GM18505 (cell line): ENCODE measurements at regions not wholly inside any gene's neighbourhood (a gene's known extent, or its start where the extent isn't known, plus 50 kb on each side); places are given as distances from the start of the nearest gene placed in this dataset.

Experiments used
- ATAC-seq: cut with Tn5 transposase; IDR thresholded peaks from one replicate; pipeline ENCODE4 v1.9.1; 2021; ENCODE audit not compliant: unreplicated experiment
- POLR2A ChIP-seq: IDR thresholded peaks from 4 replicates; pipeline ENCODE4 v1.6.1; 2011; ENCODE audit warnings: borderline replicate concordance; ENCODE audit not compliant: insufficient read depth, insufficient read length; ENCODE audit errors: extremely low read depth

- no peak for TF ChIP-seq POLR2A
- no peak for ATAC-seq
These were observed 309.4 kb upstream of the MAN1A1 start for GRCh38 chr6:119658917-119659316.

DNA sequence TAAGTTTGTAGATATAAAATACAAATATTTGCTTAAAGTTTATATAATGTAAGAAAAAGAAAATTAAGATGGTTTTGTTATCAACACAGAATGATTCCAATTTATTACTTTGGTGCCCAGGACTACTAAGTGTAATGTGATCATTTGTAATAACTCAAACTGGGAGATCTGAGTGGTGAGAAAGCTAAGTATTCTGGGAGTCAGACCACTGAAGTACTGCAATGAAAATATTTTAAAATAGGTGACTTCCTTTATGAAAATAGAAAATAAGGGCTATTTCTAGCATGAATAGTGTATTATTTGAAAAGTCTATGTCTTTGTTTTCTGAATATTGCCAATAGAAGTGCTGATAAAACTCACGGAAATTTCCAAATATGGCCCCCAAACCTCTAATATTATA, 305.6 kb upstream of the MAN1A1 start:
- no peak for TF ChIP-seq POLR2A
- ATAC-seq, result no peak

DNA sequence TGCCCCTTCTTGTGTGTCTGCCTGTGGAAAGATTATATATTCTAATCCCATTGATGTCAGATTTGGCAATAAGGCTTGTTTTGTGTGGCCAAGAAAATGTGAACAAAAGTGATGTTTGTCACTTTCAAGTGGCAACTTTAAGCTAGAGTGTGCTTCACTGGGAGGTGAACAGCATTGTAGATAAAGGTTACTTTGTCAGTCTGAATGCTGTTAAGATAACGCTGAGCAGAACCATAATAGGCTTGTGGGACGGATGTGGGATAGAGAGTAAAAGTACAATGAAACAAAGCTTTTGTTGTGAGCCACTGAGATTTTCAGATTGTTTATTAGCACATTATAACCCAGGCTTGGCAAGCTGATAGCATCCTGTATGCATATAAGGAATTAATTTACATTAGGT, 303.8 kb upstream of the MAN1A1 start:
- no peak for TF ChIP-seq POLR2A
- no peak for ATAC-seq

GRCh38 chr6:119649531-119649930, 300.0 kb upstream of the MAN1A1 start:
- TF ChIP-seq POLR2A, result no peak
- no peak for ATAC-seq

- no peak for TF ChIP-seq POLR2A
- no peak for ATAC-seq
These were observed 297.7 kb upstream of the MAN1A1 start for GRCh38 chr6:119647309-119647708.

DNA sequence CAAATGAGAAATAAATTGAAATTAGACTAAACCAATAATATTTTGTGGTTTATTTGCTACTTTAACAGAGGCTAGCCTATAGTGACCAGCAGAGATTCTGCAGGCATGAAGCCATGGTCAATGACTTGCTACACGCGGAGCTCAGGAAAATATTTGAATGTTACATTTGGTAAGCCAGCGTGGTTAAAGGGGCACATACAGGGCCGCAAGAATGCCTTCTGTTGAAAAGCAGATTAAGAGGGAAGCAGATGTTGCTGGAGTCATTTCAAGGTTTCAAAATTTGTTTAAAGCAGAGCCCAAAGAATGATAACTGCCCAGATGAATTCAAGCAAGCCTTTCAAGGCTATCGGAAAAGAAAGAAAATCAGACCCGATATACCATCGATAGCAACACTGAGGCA, 294.3 kb upstream of the MAN1A1 start:
- TF ChIP-seq POLR2A, result no peak
- no peak for ATAC-seq

DNA sequence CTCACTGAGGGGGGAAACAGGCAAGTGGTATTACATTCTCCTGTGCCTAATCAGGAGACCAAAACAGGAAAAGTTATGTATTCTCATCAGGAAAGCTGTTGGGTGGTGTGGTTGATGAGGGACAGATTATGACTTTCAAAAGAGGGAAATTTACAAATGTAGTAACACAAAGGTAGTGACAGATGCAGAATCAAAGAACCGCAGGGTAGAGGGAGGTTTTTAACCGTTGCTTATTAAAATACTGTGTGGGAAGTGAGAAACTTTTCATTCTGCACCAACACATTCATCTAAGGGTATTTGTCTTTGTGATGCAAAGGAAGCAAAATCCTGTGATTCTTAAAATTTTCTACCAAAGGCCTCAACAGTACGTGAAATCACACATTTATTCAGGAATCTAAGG, 288.2 kb upstream of the MAN1A1 start:
- TF ChIP-seq POLR2A, result no peak
- no peak for ATAC-seq

DNA sequence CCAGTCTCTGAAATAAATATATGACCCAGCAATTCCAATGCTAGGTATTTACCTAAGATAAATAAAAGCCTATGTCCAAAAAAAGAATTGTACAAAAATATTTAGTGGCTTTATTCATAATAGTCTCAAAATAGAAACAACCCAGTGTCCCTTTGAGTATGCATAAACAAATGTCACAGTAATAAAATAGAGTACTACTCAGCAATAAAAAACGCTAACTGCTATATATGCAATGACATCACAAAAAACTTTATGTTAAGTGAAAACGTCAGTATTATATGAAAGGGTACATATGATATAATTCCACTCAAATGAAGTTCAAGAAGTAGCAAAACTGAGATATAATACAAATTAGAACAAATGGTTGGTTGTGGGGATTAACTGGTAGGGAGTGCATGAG, 286.5 kb upstream of the MAN1A1 start:
- ATAC-seq, result no peak
- no peak for TF ChIP-seq POLR2A

- no peak for TF ChIP-seq POLR2A
- no peak for ATAC-seq
These were observed 283.9 kb upstream of the MAN1A1 start for GRCh38 chr6:119633461-119633860.

GRCh38 chr6:119630561-119631192, 281.1 kb upstream of the MAN1A1 start:
- no peak for ATAC-seq
- TF ChIP-seq POLR2A, result no peak

- TF ChIP-seq POLR2A, result no peak
- no peak for ATAC-seq
These were observed 279.4 kb upstream of the MAN1A1 start for GRCh38 chr6:119628691-119629594.

- no peak for TF ChIP-seq POLR2A
- no peak for ATAC-seq
These were observed 278.5 kb upstream of the MAN1A1 start for GRCh38 chr6:119627908-119628669.

DNA sequence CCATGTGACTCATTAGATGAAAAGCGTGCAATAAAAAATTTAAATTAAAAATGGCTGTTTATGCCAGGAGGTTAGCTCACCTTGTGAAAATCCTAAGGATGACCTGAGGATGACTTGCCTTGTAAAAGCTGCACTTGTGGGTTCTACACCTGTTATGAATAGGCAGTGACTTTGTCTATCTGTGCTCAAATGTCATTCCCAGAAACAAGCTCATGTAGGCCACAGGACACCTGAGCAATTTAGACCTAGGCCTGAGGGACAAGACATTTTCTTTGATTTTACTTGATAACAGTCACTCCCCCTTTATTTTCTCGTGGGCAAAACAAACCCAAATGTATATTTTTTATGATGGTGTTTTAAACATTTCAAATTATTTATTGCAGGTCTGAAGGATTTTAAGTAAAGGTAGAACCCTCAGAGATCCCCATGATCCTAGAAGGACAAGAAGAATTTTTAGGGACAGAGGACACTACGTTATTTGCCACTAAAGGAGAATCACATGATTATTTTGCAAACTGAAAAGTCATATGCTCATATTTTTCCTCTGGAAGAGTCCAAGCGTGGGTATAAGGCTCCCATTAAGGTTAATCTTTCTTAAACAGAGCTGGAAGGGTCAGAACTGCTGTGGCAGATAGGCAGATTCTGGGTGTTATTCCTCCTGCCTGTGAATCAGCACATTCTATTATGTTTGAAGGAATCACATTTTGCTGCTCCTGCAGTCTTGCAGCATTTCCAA, 277.5 kb upstream of the MAN1A1 start:
- no peak for TF ChIP-seq POLR2A
- no peak for ATAC-seq

GRCh38 chr6:119620846-119621555, 271.4 kb upstream of the MAN1A1 start:
- no peak for TF ChIP-seq POLR2A
- ATAC-seq, result no peak
